ENCODE measurements at regions not wholly inside any gene's neighbourhood (a gene's known extent, or its start where the extent isn't known, plus 50 kb on each side); places are given as distances from the start of the nearest gene placed in this dataset.

GRCh38 chr10:4587466-4587865, 238.5 kb upstream of the AKR1E2 start (continued):
- TF ChIP-seq ZBTB6 (tag by site-specific recombination; IDR thresholded peaks at IDR 0.05) (no peak), ZNF23 (tag by site-specific recombination; IDR thresholded peaks at IDR 0.05; ENCODE audit: borderline replicate concordance) (no peak), ZNF600 (tag by site-specific recombination; IDR thresholded peaks at IDR 0.05) (no peak), SP3 (tag by site-specific recombination; IDR thresholded peaks at IDR 0.05) (no peak), ZNF221 (tag by site-specific recombination; IDR thresholded peaks at IDR 0.05; ENCODE audit: borderline replicate concordance) (no peak), KLF17 (tag by site-specific recombination; IDR thresholded peaks at IDR 0.05) (no peak), AEBP2 (tag by site-specific recombination; IDR thresholded peaks at IDR 0.05; ENCODE audit: borderline replicate concordance) (no peak)

- H3K4me3 ChIP-seq (ENCODE audit: low read depth, low read length) = no peak overlapping the region
- ChIA-PET CTCF (no interaction called here), POLR2A (no interaction called here)
- H3K27ac ChIP-seq (ENCODE audit: extremely low read depth, low read depth, low read length) = no peak overlapping the region
- TF ChIP-seq ZNF148 (tag by site-specific recombination; IDR thresholded peaks at IDR 0.05; ENCODE audit: borderline replicate concordance) (no peak), REPIN1 (tag by site-specific recombination; IDR thresholded peaks at IDR 0.05; ENCODE audit: low read depth) (no peak), SALL2 (tag by site-specific recombination; IDR thresholded peaks at IDR 0.05; ENCODE audit: borderline replicate concordance) (no peak), ZNF518A (tag by site-specific recombination; conservative IDR thresholded peaks at IDR 0.05; ENCODE audit: low read depth) (no peak), ZBTB49 (tag by site-specific recombination; IDR thresholded peaks at IDR 0.05; ENCODE audit: low read depth) (no peak), BCL11B (tag by site-specific recombination; IDR thresholded peaks at IDR 0.05; ENCODE audit: low read depth) (no peak)
- H3K9me3 ChIP-seq (ENCODE audit: control insufficient read depth, insufficient read depth, low read depth, low read length) = no peaks in the 10 kb centered on the region
- H3K4me1 ChIP-seq (ENCODE audit: control insufficient read depth, insufficient read depth, low read length) = no peaks in the 10 kb centered on the region
- no peaks in the 10 kb centered on the region for H3K36me3 ChIP-seq (ENCODE audit: control insufficient read depth in 2 of 2, insufficient read depth in 1 of 2, low read length in 2 of 2)
Observed at GRCh38 chr10:4586776-4587175, 239.2 kb upstream of the AKR1E2 start.
